ENCODE measurements at regions not wholly inside any gene's neighbourhood (a gene's known extent, or its start where the extent isn't known, plus 50 kb on each side); places are given as distances from the start of the nearest gene placed in this dataset.
A peak's percentile ranks its signal among the peaks of the same experiment; 100 is the strongest.
"Not testable (repeated sequence)": the region's sequence is repeated elsewhere in the genome, so short reads cannot be mapped to it uniquely, and the experiment has no call there.

- no peak for DNase-seq (ENCODE audit: low read depth)
Observed at GRCh38 chr12:63508543-63508942, 159.8 kb downstream of the DPY19L2 start.

- no peak for DNase-seq (ENCODE audit: low read depth)
Observed at GRCh38 chr12:63499567-63499966, 168.7 kb downstream of the DPY19L2 start.

- DNase-seq (ENCODE audit: low read depth) = no peak
Observed at GRCh38 chr12:63498239-63498638, 170.1 kb downstream of the DPY19L2 start.

GRCh38 chr12:63496654-63497053, 171.6 kb downstream of the DPY19L2 start:
- DNase-seq (ENCODE audit: low read depth) = no peak

GRCh38 chr12:63495974-63496373, 172.3 kb downstream of the DPY19L2 start:
- no peak for DNase-seq (ENCODE audit: low read depth)

- not testable (repeated sequence) for DNase-seq (ENCODE audit: low read depth)
Observed at GRCh38 chr12:63493357-63493756, 174.9 kb downstream of the DPY19L2 start.

GRCh38 chr12:63480186-63480585, 188.1 kb downstream of the DPY19L2 start:
- DNase-seq (ENCODE audit: low read depth) = no peak

GRCh38 chr12:63470161-63470560, 198.1 kb downstream of the DPY19L2 start:
- DNase-seq (ENCODE audit: low read depth) = no peak

- DNase-seq (ENCODE audit: low read depth) = no peak
Observed at GRCh38 chr12:63467951-63468350, 200.3 kb downstream of the DPY19L2 start.

GRCh38 chr12:63457857-63458256, 210.4 kb downstream of the DPY19L2 start:
- no peak for DNase-seq (ENCODE audit: low read depth)

- no peak for DNase-seq (ENCODE audit: low read depth)
Observed at GRCh38 chr12:63457428-63457827, 210.9 kb downstream of the DPY19L2 start.

- DNase-seq (ENCODE audit: low read depth) = no peak
Observed at GRCh38 chr12:63450816-63451215, 217.5 kb downstream of the DPY19L2 start.

- DNase-seq (ENCODE audit: low read depth) = no peak
Observed at GRCh38 chr12:63450334-63450733, 218.0 kb downstream of the DPY19L2 start.

GRCh38 chr12:63445224-63445880, 222.9 kb downstream of the DPY19L2 start:
- no peak for DNase-seq (ENCODE audit: low read depth)

- DNase-seq (ENCODE audit: low read depth) = no peak
Observed at GRCh38 chr12:63440048-63440447, 228.2 kb downstream of the DPY19L2 start.

GRCh38 chr12:63434384-63434783, 233.9 kb downstream of the DPY19L2 start:
- DNase-seq (ENCODE audit: low read depth) = not testable (repeated sequence)

- not testable (repeated sequence) for DNase-seq (ENCODE audit: low read depth)
Observed at GRCh38 chr12:63427969-63428368, 240.3 kb downstream of the DPY19L2 start.

GRCh38 chr12:63427029-63427428, 241.3 kb downstream of the DPY19L2 start:
- not testable (repeated sequence) for DNase-seq (ENCODE audit: low read depth)

- no peak for DNase-seq (ENCODE audit: low read depth)
Observed at GRCh38 chr12:63424671-63425070, 243.6 kb downstream of the DPY19L2 start.

GRCh38 chr12:63423839-63424238, 244.5 kb downstream of the DPY19L2 start:
- no peak for DNase-seq (ENCODE audit: low read depth)

- DNase-seq (ENCODE audit: low read depth) = peak; percentile 18
Observed at GRCh38 chr12:63420206-63420644, 248.1 kb downstream of the DPY19L2 start.

GRCh38 chr12:63419154-63419553, 249.1 kb downstream of the DPY19L2 start:
- DNase-seq (ENCODE audit: low read depth) = no peak

- DNase-seq (ENCODE audit: low read depth) = no peak
Observed at GRCh38 chr12:63416788-63417187, 251.5 kb downstream of the DPY19L2 start.

- DNase-seq (ENCODE audit: low read depth) = no peak
Observed at GRCh38 chr12:63415357-63415756, 252.9 kb downstream of the DPY19L2 start.
